ENCODE measurements at regions not wholly inside any gene's neighbourhood (a gene's known extent, or its start where the extent isn't known, plus 50 kb on each side); places are given as distances from the start of the nearest gene placed in this dataset.
"Not testable (repeated sequence)": the region's sequence is repeated elsewhere in the genome, so short reads cannot be mapped to it uniquely, and the experiment has no call there.

GRCh38 chrX:26916991-26917390, 546.1 kb downstream of the PPP4R3C start:
- intact Hi-C loops (cut with DNase I): no loop called here
- ATAC-seq (no peak), DNase-seq (ENCODE audit: missing footprints) (no peak)

GRCh38 chrX:26915064-26915463, 548.1 kb downstream of the PPP4R3C start:
- no peak for DNase-seq (ENCODE audit: missing footprints)
- intact Hi-C loops (cut with DNase I): no loop called here
- ATAC-seq: no peak

- ATAC-seq: no peak
- intact Hi-C loops (cut with DNase I): no loop called here
- DNase-seq (ENCODE audit: missing footprints): no peak
Measured at GRCh38 chrX:26914232-26914631, 548.9 kb downstream of the PPP4R3C start.

- peak; percentile 11 for DNase-seq (ENCODE audit: missing footprints)
- intact Hi-C loops (cut with DNase I); ATAC-seq: not testable (repeated sequence)
Measured at GRCh38 chrX:26911785-26912184, 551.4 kb downstream of the PPP4R3C start.

GRCh38 chrX:26909728-26910127, 553.4 kb downstream of the PPP4R3C start:
- no peak for ATAC-seq
- DNase-seq (ENCODE audit: missing footprints): no peak
- intact Hi-C loops (cut with DNase I): no loop called here

- DNase-seq (ENCODE audit: missing footprints) (no peak), ATAC-seq (no peak)
- intact Hi-C loops (cut with DNase I): no loop called here
Measured at GRCh38 chrX:26908218-26908617, 554.9 kb downstream of the PPP4R3C start.

GRCh38 chrX:26889574-26889973, 573.6 kb downstream of the PPP4R3C start:
- intact Hi-C loops (cut with DNase I): no loop called here
- ATAC-seq: no peak
- no peak for DNase-seq (ENCODE audit: missing footprints)

GRCh38 chrX:26873736-26874135, 589.4 kb downstream of the PPP4R3C start:
- no peak for DNase-seq (ENCODE audit: missing footprints)
- ATAC-seq: no peak
- intact Hi-C loops (cut with DNase I): no loop called here

GRCh38 chrX:26871967-26872366, 591.2 kb downstream of the PPP4R3C start:
- intact Hi-C loops (cut with DNase I): no loop called here
- ATAC-seq (no peak), DNase-seq (ENCODE audit: missing footprints) (no peak)

- ATAC-seq (no peak), DNase-seq (ENCODE audit: missing footprints) (no peak)
- intact Hi-C loops (cut with DNase I): no loop called here
Measured at GRCh38 chrX:26851981-26852380, 611.2 kb downstream of the PPP4R3C start.

GRCh38 chrX:26848511-26848910, 614.6 kb downstream of the PPP4R3C start:
- ATAC-seq (no peak), DNase-seq (ENCODE audit: missing footprints) (no peak)
- intact Hi-C loops (cut with DNase I): no loop called here

GRCh38 chrX:26845056-26845455, 618.1 kb downstream of the PPP4R3C start:
- ATAC-seq: no peak
- DNase-seq (ENCODE audit: missing footprints): no peak
- intact Hi-C loops (cut with DNase I): no loop called here

GRCh38 chrX:26822448-26822847, 606.5 kb downstream of the MAGEB5 start:
- DNase-seq (ENCODE audit: missing footprints) (no peak), ATAC-seq (no peak)
- intact Hi-C loops (cut with DNase I): no loop called here

GRCh38 chrX:26789751-26790150, 573.8 kb downstream of the MAGEB5 start:
- intact Hi-C loops (cut with DNase I): no loop called here
- ATAC-seq (no peak), DNase-seq (ENCODE audit: missing footprints) (no peak)

GRCh38 chrX:26788402-26788998, 572.5 kb downstream of the MAGEB5 start:
- ATAC-seq (no peak), DNase-seq (ENCODE audit: missing footprints) (no peak)
- intact Hi-C loops (cut with DNase I): no loop called here

GRCh38 chrX:26783512-26784225, 567.7 kb downstream of the MAGEB5 start:
- no peak for ATAC-seq
- intact Hi-C loops (cut with DNase I): no loop called here
- DNase-seq (ENCODE audit: missing footprints): no peak

GRCh38 chrX:26778320-26778888, 562.4 kb downstream of the MAGEB5 start:
- DNase-seq (ENCODE audit: missing footprints) (no peak), ATAC-seq (no peak)
- intact Hi-C loops (cut with DNase I): no loop called here

GRCh38 chrX:26762253-26762652, 546.3 kb downstream of the MAGEB5 start:
- ATAC-seq (no peak), DNase-seq (ENCODE audit: missing footprints) (no peak)
- intact Hi-C loops (cut with DNase I): no loop called here

- DNase-seq (ENCODE audit: missing footprints); intact Hi-C loops (cut with DNase I); ATAC-seq: not testable (repeated sequence)
Measured at GRCh38 chrX:26755760-26756159, 539.8 kb downstream of the MAGEB5 start.

- DNase-seq (ENCODE audit: missing footprints) (no peak), ATAC-seq (no peak)
- intact Hi-C loops (cut with DNase I): no loop called here
Measured at GRCh38 chrX:26747877-26748276, 531.9 kb downstream of the MAGEB5 start.
